Effector memory CD4-positive, alpha-beta T cell (primary cell): ENCODE measurements at regions not wholly inside any gene's neighbourhood (a gene's known extent, or its start where the extent isn't known, plus 50 kb on each side); places are given as distances from the start of the nearest gene placed in this dataset.

Experiments
- DNase-seq, 3 donors: peaks; one replicate each; pipeline ENCODE4 v3.0.0-alpha.2; 2020
- H3K27ac ChIP-seq: 2 replicates; pipeline ENCODE4 v1.7.0; 2013; ENCODE audit warnings: mild to moderate bottlenecking, low read length, moderate library complexity; ENCODE audit not compliant: insufficient read depth, poor library complexity, severe bottlenecking
- H3K27me3 ChIP-seq: replicated peaks from 2 replicates; pipeline ENCODE4 v1.7.0; 2013; ENCODE audit warnings: mild to moderate bottlenecking, low read length; ENCODE audit not compliant: insufficient read depth, control insufficient read depth, poor library complexity, severe bottlenecking
- H3K36me3 ChIP-seq: 2 replicates; pipeline ENCODE4 v1.7.0; 2013; ENCODE audit warnings: mild to moderate bottlenecking, low read length, moderate library complexity; ENCODE audit not compliant: control insufficient read depth, insufficient read depth
- H3K4me1 ChIP-seq: 2 replicates; pipeline ENCODE4 v1.7.0; 2013; ENCODE audit warnings: low read length, mild to moderate bottlenecking; ENCODE audit not compliant: control insufficient read depth, insufficient read depth, poor library complexity, severe bottlenecking
- H3K4me3 ChIP-seq: 2 replicates; pipeline ENCODE4 v1.7.0; 2013; ENCODE audit warnings: low read length, low read depth, mild to moderate bottlenecking; ENCODE audit not compliant: insufficient read depth, poor library complexity, severe bottlenecking
- H3K9me3 ChIP-seq: 2 replicates; pipeline ENCODE4 v1.7.0; 2013; ENCODE audit warnings: mild to moderate bottlenecking, low read length, moderate library complexity; ENCODE audit not compliant: control insufficient read depth

DNA sequence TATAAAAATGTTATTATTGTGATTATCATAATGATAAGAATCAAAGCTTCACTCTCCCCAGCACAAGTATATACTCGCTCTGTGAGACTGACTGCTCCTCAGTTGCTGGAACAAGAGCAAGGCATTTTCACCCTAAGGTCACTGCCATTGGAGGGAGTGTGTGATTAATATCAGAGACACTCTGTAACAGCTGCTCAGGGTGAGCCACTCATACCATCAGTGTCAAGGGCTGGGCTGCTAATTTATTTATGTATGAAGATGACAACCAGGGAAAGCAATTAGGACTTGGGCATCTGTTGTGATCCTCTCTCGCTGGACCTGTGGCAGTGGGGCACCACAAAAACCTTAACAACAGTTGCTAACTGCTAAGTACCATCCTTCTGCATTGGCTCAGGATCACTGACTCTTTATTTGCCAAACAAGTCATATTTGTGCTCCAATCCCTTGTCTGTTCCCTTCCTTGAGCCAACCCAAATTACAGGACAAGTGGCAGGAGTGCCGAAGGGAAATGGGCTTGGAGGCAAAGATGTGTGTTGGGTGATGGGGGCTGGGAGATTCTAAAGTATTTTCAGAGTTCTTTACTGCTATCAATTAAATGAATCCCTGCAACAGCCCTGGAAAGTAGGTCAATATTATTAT lies 297.5 kb upstream of the STT3B start:
- Histone ChIP-seq H3K4me3 (no peak overlapping the region), H3K27ac (no peak overlapping the region), H3K9me3 (no peaks in the 10 kb centered on the region), H3K36me3 (no peaks in the 10 kb centered on the region), H3K27me3 (no peaks in the 10 kb centered on the region), H3K4me1 (peaks cover 28% of the 10 kb centered on the region)
- no peak for DNase-seq

DNA sequence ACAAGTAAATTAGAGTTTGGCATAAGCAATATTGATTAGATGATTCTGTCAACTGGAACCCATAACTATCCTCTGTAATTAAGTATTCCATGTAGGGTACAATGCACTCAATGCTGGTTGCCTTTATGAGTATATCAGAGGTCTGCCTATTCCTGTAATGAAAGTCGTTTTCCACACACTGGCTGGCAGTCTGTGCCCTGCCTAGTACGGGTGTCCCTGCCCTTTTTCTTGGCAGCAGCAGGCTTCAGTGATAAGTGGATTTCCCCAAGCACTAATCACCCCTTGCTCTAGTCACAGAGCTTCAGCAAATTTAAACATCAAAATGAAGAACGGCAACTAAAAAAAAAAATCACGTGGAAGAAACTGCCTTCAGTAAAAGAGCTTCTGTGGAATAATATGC lies 294.8 kb upstream of the STT3B start:
- no peak for DNase-seq
- no peak overlapping the region for H3K4me3 ChIP-seq
- no peaks in the 10 kb centered on the region for H3K9me3 ChIP-seq
- peaks cover 2% of the 10 kb centered on the region for H3K4me1 ChIP-seq
- H3K36me3 ChIP-seq, result no peaks in the 10 kb centered on the region
- no peak overlapping the region for H3K27ac ChIP-seq
- H3K27me3 ChIP-seq, result no peaks in the 10 kb centered on the region

DNA sequence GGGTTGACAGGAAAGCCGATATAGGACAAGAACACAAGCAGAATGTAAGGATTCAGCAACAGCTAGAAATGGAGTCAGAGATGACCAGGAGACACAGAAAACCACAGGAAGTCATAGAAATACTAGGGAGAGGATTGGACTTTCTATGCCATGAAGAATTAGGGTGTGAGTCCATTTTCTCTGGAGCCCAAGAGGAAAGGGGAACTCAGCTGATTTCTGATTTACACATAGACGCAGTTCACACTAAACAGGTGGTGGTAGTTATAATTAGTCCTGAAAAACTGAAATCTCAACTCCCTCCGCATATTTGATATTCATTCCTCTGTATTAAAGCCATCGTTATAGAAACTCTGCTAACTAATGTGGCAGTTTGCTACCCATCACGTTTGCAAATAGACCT lies 292.7 kb upstream of the STT3B start:
- H3K27ac ChIP-seq, result no peak overlapping the region
- no peaks in the 10 kb centered on the region for H3K36me3 ChIP-seq
- no peaks in the 10 kb centered on the region for H3K9me3 ChIP-seq
- no peaks in the 10 kb centered on the region for H3K4me1 ChIP-seq
- no peak overlapping the region for H3K4me3 ChIP-seq
- no peaks in the 10 kb centered on the region for H3K27me3 ChIP-seq
- no peak for DNase-seq

DNA sequence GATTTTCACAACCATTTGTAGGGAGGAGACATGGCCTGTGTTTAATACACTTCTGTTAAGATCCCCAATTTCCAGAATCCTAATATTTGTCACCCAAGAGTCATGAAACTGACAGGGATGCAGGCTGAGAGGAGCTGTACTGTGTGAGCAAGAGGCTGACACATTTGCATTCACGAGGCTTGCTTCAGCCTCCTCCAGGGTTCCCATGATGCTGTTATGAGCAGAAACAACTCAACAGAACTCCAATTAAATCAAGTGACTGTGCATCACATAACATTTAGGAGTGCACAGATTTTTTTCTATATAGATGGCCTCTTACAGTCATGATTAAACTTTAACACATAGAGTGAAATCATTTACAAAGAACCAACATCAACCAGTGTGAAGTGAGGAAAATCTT lies 292.3 kb upstream of the STT3B start:
- Histone ChIP-seq H3K9me3 (no peaks in the 10 kb centered on the region), H3K27ac (no peak overlapping the region), H3K4me3 (no peak overlapping the region), H3K27me3 (no peaks in the 10 kb centered on the region), H3K4me1 (no peaks in the 10 kb centered on the region), H3K36me3 (no peaks in the 10 kb centered on the region)
- DNase-seq, result no peak

DNA sequence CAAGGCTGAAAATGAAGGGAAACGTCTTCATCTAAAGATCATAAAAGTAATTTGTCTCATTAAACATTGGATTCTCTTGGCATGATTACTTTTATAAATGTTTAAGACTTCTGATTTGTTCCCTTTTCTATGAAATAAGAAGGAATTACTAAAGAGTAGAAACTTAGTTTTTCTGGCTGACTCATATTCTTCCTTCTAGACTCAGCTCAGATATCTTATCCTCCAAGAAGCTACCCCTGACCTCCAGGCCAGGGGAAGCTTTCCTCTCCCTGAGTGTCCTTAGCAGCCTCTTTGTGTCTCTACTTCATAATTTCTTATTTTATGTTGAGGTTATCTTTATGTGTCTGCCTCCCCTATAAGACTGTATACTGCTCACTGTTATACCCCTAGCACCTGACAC lies 291.9 kb upstream of the STT3B start:
- H3K27ac ChIP-seq, result no peak overlapping the region
- no peaks in the 10 kb centered on the region for H3K9me3 ChIP-seq
- no peak overlapping the region for H3K4me3 ChIP-seq
- no peaks in the 10 kb centered on the region for H3K36me3 ChIP-seq
- H3K4me1 ChIP-seq, result no peaks in the 10 kb centered on the region
- no peaks in the 10 kb centered on the region for H3K27me3 ChIP-seq
- DNase-seq, result no peak

- Histone ChIP-seq H3K4me3 (no peak overlapping the region), H3K27ac (no peak overlapping the region), H3K9me3 (no peaks in the 10 kb centered on the region), H3K27me3 (no peaks in the 10 kb centered on the region), H3K36me3 (no peaks in the 10 kb centered on the region), H3K4me1 (no peaks in the 10 kb centered on the region)
- DNase-seq, result no peak
These were observed 291.2 kb upstream of the STT3B start for GRCh38 chr3:31241533-31241932.

GRCh38 chr3:31242026-31242960 lies 290.4 kb upstream of the STT3B start:
- Histone ChIP-seq H3K9me3 (no peaks in the 10 kb centered on the region), H3K36me3 (no peaks in the 10 kb centered on the region), H3K4me3 (no peak overlapping the region), H3K4me1 (no peaks in the 10 kb centered on the region), H3K27ac (no peak overlapping the region), H3K27me3 (no peaks in the 10 kb centered on the region)
- DNase-seq, result no peak

GRCh38 chr3:31244929-31245817 lies 287.6 kb upstream of the STT3B start:
- Histone ChIP-seq H3K4me1 (no peaks in the 10 kb centered on the region), H3K9me3 (no peaks in the 10 kb centered on the region), H3K36me3 (no peaks in the 10 kb centered on the region), H3K27me3 (no peaks in the 10 kb centered on the region), H3K27ac (no peak overlapping the region), H3K4me3 (no peak overlapping the region)
- no peak for DNase-seq

DNA sequence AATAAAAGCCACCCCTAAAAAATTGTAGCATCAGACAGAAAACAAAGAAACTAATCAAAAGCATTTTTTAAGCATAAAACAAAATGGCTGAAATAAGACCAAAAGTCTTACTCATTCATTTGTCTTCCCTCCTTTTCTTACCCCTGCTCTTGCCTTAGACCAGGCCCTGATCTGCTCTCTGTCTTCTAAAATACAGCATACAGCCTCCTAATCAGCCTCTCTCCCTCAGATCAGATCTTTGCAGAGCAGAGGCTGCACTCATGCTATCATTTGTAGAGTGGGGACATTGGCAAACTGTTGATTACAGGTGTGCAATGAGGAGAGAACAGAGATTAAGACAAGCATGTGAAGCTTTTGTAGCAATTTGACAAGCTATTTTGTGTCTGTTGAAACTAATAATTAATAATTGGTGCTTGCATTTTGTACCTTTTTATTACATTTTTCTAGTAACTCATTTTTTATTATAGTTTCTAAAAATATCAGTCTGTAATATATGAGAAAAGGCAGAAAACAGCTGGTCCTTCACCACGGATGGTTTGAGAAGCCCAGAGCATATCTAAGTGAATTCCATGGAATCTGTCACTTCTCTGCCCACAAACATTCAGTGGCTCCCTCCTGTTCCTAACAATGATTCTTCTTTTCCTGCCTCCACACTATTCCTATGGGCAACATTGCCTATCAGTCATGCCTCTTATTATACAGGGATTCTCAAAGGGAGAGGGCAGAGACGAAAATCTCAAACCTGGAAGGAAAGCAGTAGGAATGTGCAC lies 286.2 kb upstream of the STT3B start:
- Histone ChIP-seq H3K27me3 (no peaks in the 10 kb centered on the region), H3K27ac (no peak overlapping the region), H3K4me1 (no peaks in the 10 kb centered on the region), H3K36me3 (no peaks in the 10 kb centered on the region), H3K9me3 (no peaks in the 10 kb centered on the region), H3K4me3 (no peak overlapping the region)
- no peak for DNase-seq
